Karpas-422 (cell line): ENCODE measurements at regions not wholly inside any gene's neighbourhood (a gene's known extent, or its start where the extent isn't known, plus 50 kb on each side); places are given as distances from the start of the nearest gene placed in this dataset.

ENCODE experiments used
- DNase-seq: peaks from one replicate; pipeline ENCODE4 v3.0.0-alpha.2; 2015
- H2AFZ ChIP-seq: fragments of 200-600 bp; sonication (generic); 2 replicates; pipeline ENCODE4 v1.6.1; 2014; ENCODE audit warnings: antibody characterized with exemption, low read length, mixed read lengths
- H3K27ac ChIP-seq: fragments of 200-600 bp; sonication (generic); 2 replicates; pipeline ENCODE4 v1.5.1; 2014; ENCODE audit warnings: mild to moderate bottlenecking, low read length, moderate library complexity
- H3K27me3 ChIP-seq: fragments of 200-600 bp; sonication (generic); 2 replicates; pipeline ENCODE4 v1.6.1; 2014; ENCODE audit warnings: low read length, mixed read lengths
- H3K36me3 ChIP-seq: fragments of 200-600 bp; sonication (generic); 2 replicates; pipeline ENCODE4 v1.6.1; 2014; ENCODE audit warnings: low read length, mixed read lengths; ENCODE audit not compliant: insufficient read depth
- H3K4me1 ChIP-seq: fragments of 200-600 bp; sonication (generic); 2 replicates; pipeline ENCODE4 v1.6.1; 2014; ENCODE audit warnings: mild to moderate bottlenecking, low read length, mixed read lengths
- H3K4me2 ChIP-seq: fragments of 200-600 bp; sonication (generic); 2 replicates; pipeline ENCODE4 v1.6.1; 2014; ENCODE audit warnings: low read length, low read depth, mild to moderate bottlenecking; ENCODE audit not compliant: poor library complexity, severe bottlenecking
- H3K4me3 ChIP-seq: fragments of 200-600 bp; sonication (generic); 2 replicates; pipeline ENCODE4 v1.5.1; 2014; ENCODE audit warnings: mild to moderate bottlenecking, antibody characterized with exemption, low read length, mixed read lengths
- H3K79me2 ChIP-seq: fragments of 200-600 bp; sonication (generic); 2 replicates; pipeline ENCODE4 v1.6.1; 2014; ENCODE audit warnings: mild to moderate bottlenecking, low read length, mixed read lengths
- H3K9ac ChIP-seq: fragments of 200-600 bp; sonication (generic); 2 replicates; pipeline ENCODE4 v1.6.0; 2014; ENCODE audit warnings: low read length
- H3K9me2 ChIP-seq: fragments of 200-600 bp; sonication (generic), shearing (Covaris generic); replicated peaks from 2 replicates; pipeline ENCODE4 v1.6.0; 2014; ENCODE audit warnings: mild to moderate bottlenecking, low read length, moderate library complexity; ENCODE audit not compliant: insufficient read depth
- H3K9me3 ChIP-seq: fragments of 300-700, 200-600 bp; sonication (generic); 2 replicates; pipeline ENCODE4 v1.6.1; 2014; ENCODE audit warnings: low read length, mixed read lengths
- H4K20me1 ChIP-seq: fragments of 200-600 bp; sonication (generic); 2 replicates; pipeline ENCODE4 v1.6.1; 2014; ENCODE audit warnings: mild to moderate bottlenecking, antibody characterized with exemption, low read length, low read depth; ENCODE audit not compliant: insufficient read depth

DNA sequence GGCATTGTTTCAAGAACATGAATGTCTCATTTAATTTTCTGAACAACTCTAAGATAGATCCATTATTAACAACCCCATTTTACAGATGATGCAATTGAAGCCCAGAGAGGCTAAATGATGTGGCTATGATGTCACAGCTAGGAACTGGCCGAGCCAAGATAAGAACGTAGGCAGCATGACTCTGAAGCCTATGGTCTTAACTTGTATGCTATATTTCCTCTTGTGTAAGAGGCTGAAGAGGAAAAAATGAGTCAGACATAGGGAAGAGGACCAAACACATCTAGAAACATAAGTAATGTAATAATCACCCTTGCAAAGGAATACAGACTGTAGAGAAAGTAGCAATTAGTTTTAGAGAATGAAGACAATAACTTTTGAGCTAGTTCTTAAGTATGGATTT lies 416.8 kb downstream of the FIGN start:
- no peak overlapping the region for H2AFZ ChIP-seq
- H3K27me3 ChIP-seq, result no peaks in the 10 kb centered on the region
- H3K4me3 ChIP-seq, result no peak overlapping the region
- DNase-seq, result no peak
- no peak overlapping the region for H3K9ac ChIP-seq
- no peaks in the 10 kb centered on the region; the same call in 1 of the 2 replicates for H3K9me3 ChIP-seq
- H4K20me1 ChIP-seq, result no peaks in the 10 kb centered on the region
- no peaks in the 10 kb centered on the region for H3K79me2 ChIP-seq
- no peaks in the 10 kb centered on the region for H3K9me2 ChIP-seq
- H3K27ac ChIP-seq, result no peak overlapping the region
- no peaks in the 10 kb centered on the region for H3K36me3 ChIP-seq
- H3K4me2 ChIP-seq, result no peak overlapping the region
- no peaks in the 10 kb centered on the region for H3K4me1 ChIP-seq

DNA sequence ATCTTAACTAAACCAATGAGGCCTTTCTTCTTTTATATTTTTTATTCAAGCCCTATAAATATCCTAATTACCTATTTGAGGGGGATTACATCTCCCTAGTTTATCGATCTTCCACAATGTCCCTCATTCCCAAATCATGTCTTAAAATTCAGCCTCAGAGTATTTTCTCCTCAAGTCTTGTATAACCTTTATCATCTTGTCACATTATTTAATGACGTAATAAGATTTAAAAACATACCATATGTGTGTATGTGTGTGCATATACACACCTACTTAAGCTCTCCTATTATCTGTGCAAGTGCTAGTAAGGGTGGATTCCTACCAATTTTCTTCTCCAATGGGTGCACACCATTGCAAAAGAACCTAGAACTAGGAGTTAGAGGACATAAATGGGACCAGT lies 421.1 kb downstream of the FIGN start:
- H3K79me2 ChIP-seq, result no peaks in the 10 kb centered on the region
- H3K9me3 ChIP-seq, result no peaks in the 10 kb centered on the region; the same call in 1 of the 2 replicates
- no peaks in the 10 kb centered on the region for H3K36me3 ChIP-seq
- H4K20me1 ChIP-seq, result no peaks in the 10 kb centered on the region
- no peaks in the 10 kb centered on the region for H3K27me3 ChIP-seq
- no peak for DNase-seq
- no peaks in the 10 kb centered on the region for H3K4me1 ChIP-seq
- no peak overlapping the region for H3K9ac ChIP-seq
- no peaks in the 10 kb centered on the region for H3K9me2 ChIP-seq
- no peak overlapping the region for H3K4me2 ChIP-seq
- H3K27ac ChIP-seq, result no peak overlapping the region
- no peak overlapping the region for H3K4me3 ChIP-seq
- H2AFZ ChIP-seq, result no peak overlapping the region

DNA sequence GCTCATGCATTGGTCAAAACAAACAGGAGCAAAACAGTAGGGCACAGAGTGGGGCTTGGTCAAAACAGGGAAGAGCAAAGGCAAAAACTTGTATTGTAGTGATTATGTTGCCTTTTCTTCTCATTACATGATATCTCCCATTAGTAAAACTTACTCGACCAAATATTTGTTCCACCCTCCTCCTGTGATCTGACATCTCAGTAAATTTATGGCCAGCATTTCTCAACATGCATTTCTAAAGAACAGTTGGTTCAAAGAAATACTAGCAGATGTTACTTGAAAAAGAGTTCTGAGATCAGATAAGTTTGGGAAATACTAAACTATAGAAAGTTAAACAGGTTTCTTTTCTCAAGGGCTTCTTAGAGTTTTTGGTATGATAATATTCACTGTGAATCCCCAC lies 423.1 kb downstream of the FIGN start:
- no peaks in the 10 kb centered on the region for H3K9me2 ChIP-seq
- no peaks in the 10 kb centered on the region for H3K36me3 ChIP-seq
- no peaks in the 10 kb centered on the region; the same call in 1 of the 2 replicates for H3K9me3 ChIP-seq
- no peak overlapping the region for H3K9ac ChIP-seq
- H3K79me2 ChIP-seq, result no peaks in the 10 kb centered on the region
- no peak overlapping the region for H3K4me3 ChIP-seq
- H2AFZ ChIP-seq, result no peak overlapping the region
- DNase-seq, result no peak
- H3K4me1 ChIP-seq, result no peaks in the 10 kb centered on the region
- no peak overlapping the region for H3K4me2 ChIP-seq
- no peak overlapping the region for H3K27ac ChIP-seq
- H3K27me3 ChIP-seq, result no peaks in the 10 kb centered on the region
- H4K20me1 ChIP-seq, result no peaks in the 10 kb centered on the region

DNA sequence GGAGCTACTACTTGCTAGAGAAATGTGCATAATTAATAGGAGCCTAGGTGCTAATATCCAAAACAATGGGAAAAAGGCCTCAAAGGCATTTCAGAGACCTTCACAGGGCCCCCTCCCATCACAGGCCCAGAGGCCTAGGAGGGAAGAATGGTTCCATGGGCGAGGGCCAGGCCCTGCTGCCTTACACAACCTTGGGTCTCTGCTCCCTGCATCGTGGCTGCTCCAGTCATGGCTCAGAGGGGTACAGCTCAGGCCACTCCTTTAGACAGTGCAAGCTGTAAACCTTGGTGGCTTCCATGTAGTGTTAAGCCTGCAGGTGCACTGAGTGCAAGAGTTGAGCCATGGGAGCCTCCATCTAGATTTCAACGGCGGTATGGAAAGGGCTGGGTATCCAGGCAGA lies 429.2 kb downstream of the FIGN start:
- Histone ChIP-seq H4K20me1 (no peaks in the 10 kb centered on the region), H3K4me2 (no peak overlapping the region), H3K36me3 (no peaks in the 10 kb centered on the region), H3K4me1 (no peaks in the 10 kb centered on the region), H3K9me2 (no peaks in the 10 kb centered on the region), H3K9me3 (peaks cover 3% of the 10 kb centered on the region; the same call in 1 of the 2 replicates), H3K27me3 (no peaks in the 10 kb centered on the region), H3K79me2 (no peaks in the 10 kb centered on the region), H3K27ac (no peak overlapping the region), H2AFZ (no peak overlapping the region), H3K9ac (no peak overlapping the region), H3K4me3 (no peak overlapping the region)
- DNase-seq, result no peak

DNA sequence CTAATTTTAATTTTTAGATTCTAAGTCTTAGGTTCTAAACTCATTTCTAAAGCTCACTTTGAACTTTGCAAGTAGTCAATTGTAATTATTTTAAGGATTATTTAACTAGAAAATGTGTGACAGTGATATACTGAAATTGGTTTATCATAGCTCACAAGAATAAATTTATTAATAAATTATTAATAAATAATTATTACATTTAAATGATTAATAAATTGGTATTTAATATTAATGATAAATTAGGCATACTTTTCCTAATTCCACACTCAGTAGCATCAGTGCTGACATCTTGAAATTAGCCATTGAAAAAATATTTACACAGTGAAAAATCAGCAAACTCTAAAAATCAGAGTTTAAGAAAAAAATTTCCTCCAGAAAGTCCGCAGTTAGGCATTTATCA lies 433.7 kb downstream of the FIGN start:
- H3K36me3 ChIP-seq, result no peaks in the 10 kb centered on the region
- H3K27ac ChIP-seq, result no peak overlapping the region
- H2AFZ ChIP-seq, result no peak overlapping the region
- no peaks in the 10 kb centered on the region for H3K4me1 ChIP-seq
- DNase-seq, result no peak
- peaks cover 9% of the 10 kb centered on the region; the same call in 1 of the 2 replicates for H3K9me3 ChIP-seq
- H3K9me2 ChIP-seq, result no peaks in the 10 kb centered on the region
- H3K9ac ChIP-seq, result no peak overlapping the region
- H3K79me2 ChIP-seq, result no peaks in the 10 kb centered on the region
- H3K27me3 ChIP-seq, result no peaks in the 10 kb centered on the region
- H4K20me1 ChIP-seq, result no peaks in the 10 kb centered on the region
- H3K4me3 ChIP-seq, result no peak overlapping the region
- H3K4me2 ChIP-seq, result no peak overlapping the region

DNA sequence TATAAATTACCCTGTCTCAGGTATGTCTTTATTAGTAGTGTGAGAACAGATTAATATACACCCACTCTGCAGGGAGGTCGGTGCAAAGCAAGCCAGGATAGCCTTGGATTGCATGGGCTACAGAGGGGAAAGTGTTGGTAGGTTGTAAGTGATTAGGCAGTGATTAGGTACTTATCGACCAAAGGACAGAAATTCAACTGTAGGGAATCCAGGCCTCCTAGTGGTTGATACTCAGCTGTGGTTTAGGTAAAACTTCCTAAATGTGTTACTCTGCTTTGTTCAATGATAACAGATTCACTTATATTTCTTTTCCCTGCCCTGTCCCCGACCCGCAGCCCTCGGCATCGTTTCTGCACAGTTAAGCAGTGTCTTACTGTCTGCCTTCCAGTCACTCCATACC lies 444.0 kb downstream of the FIGN start:
- no peak overlapping the region for H3K4me2 ChIP-seq
- no peak overlapping the region for H3K9ac ChIP-seq
- H2AFZ ChIP-seq, result no peak overlapping the region
- no peak overlapping the region for H3K4me3 ChIP-seq
- DNase-seq, result no peak
- H3K9me2 ChIP-seq, result no peaks in the 10 kb centered on the region
- no peaks in the 10 kb centered on the region for H3K4me1 ChIP-seq
- no peaks in the 10 kb centered on the region for H3K36me3 ChIP-seq
- H3K9me3 ChIP-seq, result no peaks in the 10 kb centered on the region
- no peaks in the 10 kb centered on the region for H3K27me3 ChIP-seq
- no peaks in the 10 kb centered on the region for H3K79me2 ChIP-seq
- no peaks in the 10 kb centered on the region for H4K20me1 ChIP-seq
- no peak overlapping the region for H3K27ac ChIP-seq

DNA sequence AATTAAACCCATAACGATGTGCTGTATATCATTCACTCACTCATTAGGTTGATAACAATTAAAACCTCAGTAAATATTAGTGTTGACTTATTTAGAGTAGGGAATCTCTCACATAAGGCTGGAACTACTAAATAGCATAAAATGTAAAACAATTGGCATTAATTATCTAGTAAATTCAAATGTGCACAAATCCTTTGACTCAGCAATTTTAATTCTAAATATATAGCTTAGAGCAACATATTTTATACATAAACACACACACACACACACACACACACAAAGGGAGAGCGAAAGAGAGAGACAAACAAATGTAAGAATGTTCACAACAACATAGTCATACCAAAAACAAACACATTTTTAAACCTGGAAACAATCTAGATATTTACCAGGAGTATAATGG lies 443.1 kb upstream of the KCNH7 start:
- no peaks in the 10 kb centered on the region for H3K4me1 ChIP-seq
- no peaks in the 10 kb centered on the region for H3K79me2 ChIP-seq
- no peak overlapping the region for H3K4me2 ChIP-seq
- DNase-seq, result no peak
- H3K9me3 ChIP-seq, result peaks cover 3% of the 10 kb centered on the region; the same call in 1 of the 2 replicates
- H2AFZ ChIP-seq, result no peak overlapping the region
- no peak overlapping the region for H3K4me3 ChIP-seq
- H3K27ac ChIP-seq, result no peak overlapping the region
- H4K20me1 ChIP-seq, result no peaks in the 10 kb centered on the region
- H3K9me2 ChIP-seq, result no peaks in the 10 kb centered on the region
- H3K9ac ChIP-seq, result no peak overlapping the region
- no peaks in the 10 kb centered on the region for H3K36me3 ChIP-seq
- H3K27me3 ChIP-seq, result no peaks in the 10 kb centered on the region

DNA sequence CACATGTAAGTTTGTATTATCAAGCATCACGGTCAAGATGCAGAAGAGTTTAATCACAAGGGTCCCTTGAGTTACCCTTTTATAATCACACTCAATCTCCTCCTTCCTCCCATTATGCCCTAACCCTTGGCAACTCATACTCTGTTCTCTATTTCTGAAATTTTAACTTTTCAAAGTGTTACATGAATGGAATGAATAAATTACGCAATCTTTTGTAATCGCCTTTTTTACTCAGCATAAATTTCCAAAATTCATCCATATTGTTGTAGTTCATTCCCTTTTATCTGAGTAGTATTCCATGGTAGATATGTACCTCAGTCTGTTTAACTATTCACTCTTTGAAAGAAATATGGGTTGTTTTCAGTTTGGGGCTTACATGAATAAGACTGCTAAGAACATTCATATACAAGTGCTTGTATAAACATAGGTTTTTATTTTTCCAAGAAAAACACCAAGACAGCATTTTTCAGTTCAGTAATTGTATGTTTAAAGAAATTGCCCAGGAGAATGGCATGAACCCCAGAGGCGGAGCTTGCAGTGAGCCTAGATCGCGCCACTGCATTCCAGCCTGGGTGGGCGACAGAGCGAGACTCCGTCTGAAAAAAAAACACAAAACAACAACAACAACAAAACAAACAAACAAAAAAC lies 430.9 kb upstream of the KCNH7 start:
- Histone ChIP-seq H3K4me3 (no peak overlapping the region), H4K20me1 (no peaks in the 10 kb centered on the region), H3K9me3 (peaks cover 11% of the 10 kb centered on the region), H3K36me3 (no peaks in the 10 kb centered on the region), H3K9me2 (no peaks in the 10 kb centered on the region), H3K9ac (no peak overlapping the region), H3K79me2 (no peaks in the 10 kb centered on the region), H3K4me2 (no peak overlapping the region), H3K27me3 (no peaks in the 10 kb centered on the region), H2AFZ (no peak overlapping the region), H3K4me1 (no peaks in the 10 kb centered on the region), H3K27ac (no peak overlapping the region)
- DNase-seq, result no peak
